Panc1 (cell line): ENCODE measurements at regions not wholly inside any gene's neighbourhood (a gene's known extent, or its start where the extent isn't known, plus 50 kb on each side); places are given as distances from the start of the nearest gene placed in this dataset.

Experiments
- ATAC-seq: fragments of 200-7000 bp; cut with Tn5 transposase; 2 replicates; pipeline ENCODE4 v1.9.1; 2020; ENCODE audit warnings: mild to moderate bottlenecking, moderate library complexity
- BruUV-seq: library from RNA; stranded (reverse); fragments of 400-500 nt; replicated peaks from 2 replicates; lab custom pipeline; 2021; lab: Mats Ljungman, UMichigan
- CTCF ChIA-PET: fragments of 300-600 bp; sonication (Branson Sonifier 250); formaldehyde crosslinking; loops from one replicate; lab custom pipeline; 2022; ENCODE audit warnings: antibody characterized with exemption; lab: Charles Lee
- POLR2A ChIA-PET: fragments of 300-600 bp; sonication (Branson Sonifier 250); formaldehyde crosslinking; loops from one replicate; lab custom pipeline; 2022; ENCODE audit warnings: antibody characterized with exemption; lab: Charles Lee
- DNase-seq: peaks from one replicate; pipeline ENCODE4 v3.0.0-alpha.2; 2010; ENCODE audit warnings: low read depth, low spot score
- H3K27ac ChIP-seq: 2 replicates; pipeline ENCODE4 v1.5.1; 2011; ENCODE audit warnings: mild to moderate bottlenecking, low read length, inconsistent platforms
- H3K27me3 ChIP-seq: fragments of 200-500 bp; sonication (Bioruptor generic); 2 replicates; pipeline ENCODE4 v1.6.0; 2014; ENCODE audit warnings: low read length, inconsistent platforms; ENCODE audit not compliant: control insufficient read depth, insufficient read depth
- H3K36me3 ChIP-seq: fragments of 200-500 bp; sonication (Bioruptor generic); 2 replicates; pipeline ENCODE4 v1.5.1; 2014; ENCODE audit warnings: inconsistent platforms, mild to moderate bottlenecking, low read length, moderate library complexity; ENCODE audit not compliant: control insufficient read depth, insufficient read depth
- H3K4me1 ChIP-seq: 2 replicates; pipeline ENCODE4 v1.5.1; 2011; ENCODE audit warnings: inconsistent platforms, mild to moderate bottlenecking, low read length, moderate library complexity; ENCODE audit not compliant: control insufficient read depth, insufficient read depth
- H3K4me3 ChIP-seq, 2 experiments: 2 replicates each; pipeline ENCODE4 v1.5.1; 2011 to 2012; ENCODE audit warnings: low read depth in 2 of 2, low read length in 2 of 2, mild to moderate bottlenecking in 2 of 2, inconsistent platforms in 1 of 2, moderate library complexity in 1 of 2
- H3K9me3 ChIP-seq: fragments of 200-500 bp; sonication (Bioruptor generic); 2 replicates; pipeline ENCODE4 v1.5.1; 2014; ENCODE audit warnings: low read depth, mild to moderate bottlenecking, inconsistent platforms, low read length, moderate library complexity; ENCODE audit not compliant: control insufficient read depth, insufficient read depth
- CTCF ChIP-seq: fragments of 450-650 bp; IDR thresholded peaks from 2 replicates; pipeline ENCODE4 v1.5.1; 2017; ENCODE audit warnings: mild to moderate bottlenecking
- POLR2AphosphoS5 ChIP-seq: IDR thresholded peaks from 2 replicates; pipeline ENCODE4 v1.6.1; 2012; ENCODE audit warnings: mild to moderate bottlenecking, low read depth, low read length, moderate library complexity
- REST ChIP-seq, 2 experiments: IDR thresholded peaks; 2 replicates each; pipeline ENCODE4 v1.6.1; 2011 to 2012; ENCODE audit warnings: low read depth in 2 of 2, control low read depth in 1 of 2, low read length in 1 of 2, mild to moderate bottlenecking in 1 of 2, moderate library complexity in 1 of 2; ENCODE audit not compliant: insufficient read depth in 1 of 2
- SIN3A ChIP-seq: IDR thresholded peaks from 2 replicates; pipeline ENCODE4 v1.6.1; 2012; ENCODE audit warnings: low read depth, mild to moderate bottlenecking, low read length, moderate library complexity, borderline replicate concordance; ENCODE audit not compliant: insufficient read depth
- TCF7L2 ChIP-seq: IDR thresholded peaks from 2 replicates; pipeline ENCODE4 v1.6.1; 2011; ENCODE audit warnings: mild to moderate bottlenecking, low read depth, low read length, inconsistent platforms
- in situ Hi-C: cut with HindIII; loops from 2 replicates; pipeline ENCODE4 v1.10.0; 2016; ENCODE audit warnings: low sequenced_read_pairs, low pct_unique_long_range_greater_than_20kb
- intact Hi-C: fragments of 100-400 bp; cut with micrococcal nuclease; formaldehyde crosslinking; loops from one replicate; pipeline ENCODE4 v1.10.0; 2022; ENCODE audit not compliant: unreplicated experiment

DNA sequence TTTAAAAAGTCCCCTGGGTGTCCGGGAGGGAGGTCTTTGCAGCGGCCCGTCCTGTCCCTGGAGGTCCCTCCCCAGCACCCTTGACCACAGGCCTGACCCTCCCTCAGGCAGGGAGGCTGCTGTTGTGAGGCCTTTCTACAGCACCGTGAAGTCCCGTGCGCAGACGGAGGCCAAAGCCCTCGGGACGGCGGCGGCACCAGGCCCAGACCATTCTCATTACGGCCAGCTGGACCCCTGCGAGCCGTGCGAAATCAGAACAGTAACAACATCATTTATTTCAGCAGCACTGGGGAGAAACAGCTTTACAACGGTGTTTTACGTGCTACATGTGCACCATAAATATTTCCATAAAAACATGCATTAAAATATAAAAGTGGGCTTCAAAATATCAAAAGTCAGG is 101.4 kb upstream of the ACTRT2 start:
- ChIA-PET POLR2A (no interaction called here), CTCF (no interaction called here)
- peaks cover 3% of the 10 kb centered on the region; the same call in 1 of the 2 replicates for H3K27me3 ChIP-seq
- no TSS peak for BruUV-seq
- H3K4me3 ChIP-seq: no peak overlapping the region
- in situ Hi-C loops (no loop called here), intact Hi-C loops (loop anchor here (10.0 kb wide), 1 partner anchor 95 kb away; no protein-coding TSS in a partner anchor)
- H3K4me1 ChIP-seq: no peaks in the 10 kb centered on the region
- ATAC-seq: no peak
- no peaks in the 10 kb centered on the region for H3K36me3 ChIP-seq
- no peak overlapping the region for H3K27ac ChIP-seq
- DNase-seq: no peak
- TF ChIP-seq SIN3A (no peak), CTCF (no peak), POLR2AphosphoS5 (no peak), REST (IDR thresholded peaks at IDR 0.05; ENCODE audit: insufficient read depth in 1 of 2, low read depth in 2 of 2, low read length in 1 of 2) (no peak), TCF7L2 (no peak)
- no peaks in the 10 kb centered on the region for H3K9me3 ChIP-seq

DNA sequence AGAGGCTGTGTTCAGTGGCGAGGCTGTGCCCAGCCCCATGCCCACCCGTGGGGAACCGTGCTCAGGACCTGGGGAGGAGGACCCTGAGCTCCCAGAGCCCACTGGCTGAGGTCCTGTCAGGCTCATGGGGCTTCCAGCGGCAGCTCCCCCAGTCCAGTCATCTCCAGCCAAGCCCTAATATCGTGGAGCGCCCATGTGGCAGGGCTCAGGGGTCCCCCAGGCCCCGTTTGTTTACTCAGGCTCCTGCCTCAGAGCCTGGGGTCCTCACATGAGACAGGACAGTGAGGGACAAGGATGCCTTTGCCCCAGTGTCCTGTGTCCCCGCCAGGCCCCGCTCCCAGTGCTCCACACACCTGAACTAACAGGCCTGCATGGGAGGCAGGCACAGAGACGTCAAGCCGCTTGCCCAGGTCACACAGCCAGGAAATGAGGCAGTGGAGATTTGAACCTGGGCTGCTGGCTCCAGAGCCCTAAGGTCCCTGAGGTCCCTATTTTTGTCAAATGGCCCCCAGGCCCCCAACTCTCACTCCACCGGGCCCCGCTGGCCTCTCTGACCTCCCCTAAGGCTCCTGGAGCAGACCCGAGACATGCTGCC is 100.7 kb upstream of the ACTRT2 start:
- H3K9me3 ChIP-seq: no peaks in the 10 kb centered on the region
- intact Hi-C loops: loop anchor here (10.0 kb wide), 1 partner anchor 96 kb away; no protein-coding TSS in a partner anchor
- CTCF ChIA-PET: no interaction called here

More for the DNA sequence above, 100.7 kb upstream of the ACTRT2 start:
- Histone ChIP-seq H3K4me1 (no peaks in the 10 kb centered on the region), H3K27me3 (peaks cover 3% of the 10 kb centered on the region; the same call in 1 of the 2 replicates), H3K27ac (no peak overlapping the region), H3K4me3 (no peak overlapping the region), H3K36me3 (no peaks in the 10 kb centered on the region)
- ATAC-seq (no peak), DNase-seq (no peak)
- POLR2A ChIA-PET: no interaction called here
- TF ChIP-seq REST (IDR thresholded peaks at IDR 0.05; ENCODE audit: insufficient read depth in 1 of 2, low read depth in 2 of 2, low read length in 1 of 2) (no peak), SIN3A (no peak), CTCF (no peak), TCF7L2 (no peak), POLR2AphosphoS5 (no peak)
- no TSS peak for BruUV-seq
- in situ Hi-C loops: no loop called here
